HepG2 (cell line): ENCODE measurements at regions not wholly inside any gene's neighbourhood (a gene's known extent, or its start where the extent isn't known, plus 50 kb on each side); places are given as distances from the start of the nearest gene placed in this dataset.

Experiments used
- ELF1 ChIP-seq: sonication (generic); formaldehyde crosslinking; IDR thresholded peaks from 2 replicates; pipeline ENCODE4 v1.4.0; 2020; ENCODE audit warnings: missing genetic modification reagents
- HNRNPK ChIP-seq: fragments of 200-400 bp; formaldehyde crosslinking; IDR thresholded peaks from 2 replicates; pipeline ENCODE4 v1.6.1; 2018; ENCODE audit warnings: low read length, low read depth, moderate library complexity, mild to moderate bottlenecking; ENCODE audit not compliant: poor library complexity, severe bottlenecking
- PHF20 ChIP-seq: sonication (generic); formaldehyde crosslinking; IDR thresholded peaks from 2 replicates; pipeline ENCODE4 v1.5.0; 2020; ENCODE audit warnings: mild to moderate bottlenecking, missing genetic modification reagents
- RAD51 ChIP-seq: fragments of 450-650 bp; IDR thresholded peaks from 2 replicates; pipeline ENCODE4 v1.6.1; 2016; ENCODE audit warnings: borderline replicate concordance
- SIX1 ChIP-seq: sonication (generic); formaldehyde crosslinking; IDR thresholded peaks from 2 replicates; pipeline ENCODE4 v1.4.0; 2020; ENCODE audit warnings: missing genetic modification reagents, borderline replicate concordance
- YEATS2 ChIP-seq: sonication (generic); formaldehyde crosslinking; IDR thresholded peaks from 2 replicates; pipeline ENCODE4 v1.4.0; 2020; ENCODE audit warnings: missing genetic modification reagents, borderline replicate concordance
- ZBTB1 ChIP-seq: sonication (generic); formaldehyde crosslinking; IDR thresholded peaks from 2 replicates; pipeline ENCODE4 v1.4.0; 2020; ENCODE audit warnings: missing genetic modification reagents, borderline replicate concordance
- ZNF101 ChIP-seq: sonication (generic); formaldehyde crosslinking; IDR thresholded peaks from 2 replicates; pipeline ENCODE4 v1.4.0; 2020; ENCODE audit warnings: mild to moderate bottlenecking, low read depth, missing genetic modification reagents, borderline replicate concordance
- ZNF143 ChIP-seq: sonication (generic); formaldehyde crosslinking; IDR thresholded peaks from 2 replicates; pipeline ENCODE4 v1.4.0; 2020; ENCODE audit warnings: missing genetic modification reagents
- TF ChIP-seq, protein P1 (sequence below): sonication (generic); formaldehyde crosslinking; IDR thresholded peaks from 2 replicates; pipeline ENCODE4 v1.5.1; 2020; ENCODE audit warnings: mild to moderate bottlenecking, missing genetic modification reagents, borderline replicate concordance
- TF ChIP-seq, protein P2 (sequence below): sonication (generic); formaldehyde crosslinking; IDR thresholded peaks from 2 replicates; pipeline ENCODE4 v1.4.0; 2020; ENCODE audit warnings: missing genetic modification reagents
- TF ChIP-seq, protein P3 (sequence below): sonication (generic); formaldehyde crosslinking; IDR thresholded peaks from 2 replicates; pipeline ENCODE4 v1.8.0; 2022; ENCODE audit warnings: mild to moderate bottlenecking, missing genetic modification reagents
- TF ChIP-seq, protein P4 (sequence below): sonication (generic); formaldehyde crosslinking; IDR thresholded peaks from 2 replicates; pipeline ENCODE4 v1.4.0; 2020; ENCODE audit warnings: missing genetic modification reagents

DNA sequence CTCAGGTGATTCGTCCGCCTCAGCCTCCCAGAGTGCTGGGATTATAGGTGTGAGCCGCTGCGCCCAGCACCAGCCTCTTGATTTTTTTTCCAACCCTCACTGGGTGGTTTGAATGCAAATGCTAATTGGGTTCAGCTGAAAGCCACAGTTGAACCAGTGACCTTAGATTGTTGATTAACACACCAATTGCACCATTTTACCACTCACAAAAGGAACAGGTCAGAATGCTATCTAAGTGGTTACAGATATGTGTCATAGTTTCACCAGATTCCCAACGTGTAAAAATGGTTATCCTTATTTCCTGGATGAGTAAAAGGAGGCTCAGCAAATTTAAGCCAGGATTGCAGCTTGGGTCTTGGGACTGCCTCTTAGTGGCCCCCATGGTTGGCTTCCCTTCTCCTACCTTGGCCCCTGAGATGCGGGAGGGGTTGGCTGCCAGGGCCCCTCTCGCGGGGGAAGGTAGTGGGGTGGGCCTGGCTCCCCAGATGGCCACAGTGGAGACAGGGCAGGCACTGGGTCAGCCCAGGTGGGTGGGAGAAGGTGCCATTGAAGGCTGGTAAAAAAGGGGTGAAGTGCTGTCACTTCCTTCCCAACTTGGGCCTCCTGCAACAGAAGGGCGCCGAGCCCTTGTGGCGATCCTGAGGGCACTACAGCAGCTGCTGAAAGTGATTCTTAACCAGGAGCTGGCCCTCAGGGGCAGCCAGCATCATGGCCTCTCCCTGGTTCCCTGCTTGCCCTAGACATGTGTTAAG, 164.9 kb upstream of the HAAO start (continued):
- TF ChIP-seq HNRNPK (no peak), ZBTB1 (CRISPR knock-in tag) (no peak), RAD51 (no peak), SIX1 (CRISPR knock-in tag) (no peak), PHF20 (CRISPR knock-in tag) (no peak), ZNF143 (CRISPR knock-in tag) (no peak), YEATS2 (CRISPR knock-in tag) (no peak), ELF1 (CRISPR knock-in tag) (no peak), ZNF101 (CRISPR knock-in tag) (no peak)
- TF ChIP-seq, protein P1, sequence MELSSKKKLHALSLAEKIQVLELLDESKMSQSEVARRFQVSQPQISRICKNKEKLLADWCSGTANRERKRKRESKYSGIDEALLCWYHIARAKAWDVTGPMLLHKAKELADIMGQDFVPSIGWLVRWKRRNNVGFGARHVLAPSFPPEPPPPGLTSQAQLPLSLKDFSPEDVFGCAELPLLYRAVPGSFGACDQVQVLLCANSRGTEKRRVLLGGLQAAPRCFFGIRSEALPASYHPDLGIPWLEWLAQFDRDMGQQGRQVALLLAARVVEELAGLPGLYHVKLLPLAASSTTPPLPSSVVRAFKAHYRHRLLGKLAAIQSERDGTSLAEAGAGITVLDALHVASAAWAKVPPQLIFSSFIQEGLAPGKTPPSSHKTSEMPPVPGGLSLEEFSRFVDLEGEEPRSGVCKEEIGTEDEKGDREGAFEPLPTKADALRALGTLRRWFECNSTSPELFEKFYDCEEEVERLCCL = no peak
- TF ChIP-seq, protein P2, sequence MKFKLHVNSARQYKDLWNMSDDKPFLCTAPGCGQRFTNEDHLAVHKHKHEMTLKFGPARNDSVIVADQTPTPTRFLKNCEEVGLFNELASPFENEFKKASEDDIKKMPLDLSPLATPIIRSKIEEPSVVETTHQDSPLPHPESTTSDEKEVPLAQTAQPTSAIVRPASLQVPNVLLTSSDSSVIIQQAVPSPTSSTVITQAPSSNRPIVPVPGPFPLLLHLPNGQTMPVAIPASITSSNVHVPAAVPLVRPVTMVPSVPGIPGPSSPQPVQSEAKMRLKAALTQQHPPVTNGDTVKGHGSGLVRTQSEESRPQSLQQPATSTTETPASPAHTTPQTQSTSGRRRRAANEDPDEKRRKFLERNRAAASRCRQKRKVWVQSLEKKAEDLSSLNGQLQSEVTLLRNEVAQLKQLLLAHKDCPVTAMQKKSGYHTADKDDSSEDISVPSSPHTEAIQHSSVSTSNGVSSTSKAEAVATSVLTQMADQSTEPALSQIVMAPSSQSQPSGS (CRISPR knock-in tag) = no peak
- TF ChIP-seq, protein P3, sequence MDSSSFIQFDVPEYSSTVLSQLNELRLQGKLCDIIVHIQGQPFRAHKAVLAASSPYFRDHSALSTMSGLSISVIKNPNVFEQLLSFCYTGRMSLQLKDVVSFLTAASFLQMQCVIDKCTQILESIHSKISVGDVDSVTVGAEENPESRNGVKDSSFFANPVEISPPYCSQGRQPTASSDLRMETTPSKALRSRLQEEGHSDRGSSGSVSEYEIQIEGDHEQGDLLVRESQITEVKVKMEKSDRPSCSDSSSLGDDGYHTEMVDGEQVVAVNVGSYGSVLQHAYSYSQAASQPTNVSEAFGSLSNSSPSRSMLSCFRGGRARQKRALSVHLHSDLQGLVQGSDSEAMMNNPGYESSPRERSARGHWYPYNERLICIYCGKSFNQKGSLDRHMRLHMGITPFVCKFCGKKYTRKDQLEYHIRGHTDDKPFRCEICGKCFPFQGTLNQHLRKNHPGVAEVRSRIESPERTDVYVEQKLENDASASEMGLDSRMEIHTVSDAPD (CRISPR knock-in tag) = peak; percentile 81; the same call in 1 of the 2 replicates
- TF ChIP-seq, protein P4, sequence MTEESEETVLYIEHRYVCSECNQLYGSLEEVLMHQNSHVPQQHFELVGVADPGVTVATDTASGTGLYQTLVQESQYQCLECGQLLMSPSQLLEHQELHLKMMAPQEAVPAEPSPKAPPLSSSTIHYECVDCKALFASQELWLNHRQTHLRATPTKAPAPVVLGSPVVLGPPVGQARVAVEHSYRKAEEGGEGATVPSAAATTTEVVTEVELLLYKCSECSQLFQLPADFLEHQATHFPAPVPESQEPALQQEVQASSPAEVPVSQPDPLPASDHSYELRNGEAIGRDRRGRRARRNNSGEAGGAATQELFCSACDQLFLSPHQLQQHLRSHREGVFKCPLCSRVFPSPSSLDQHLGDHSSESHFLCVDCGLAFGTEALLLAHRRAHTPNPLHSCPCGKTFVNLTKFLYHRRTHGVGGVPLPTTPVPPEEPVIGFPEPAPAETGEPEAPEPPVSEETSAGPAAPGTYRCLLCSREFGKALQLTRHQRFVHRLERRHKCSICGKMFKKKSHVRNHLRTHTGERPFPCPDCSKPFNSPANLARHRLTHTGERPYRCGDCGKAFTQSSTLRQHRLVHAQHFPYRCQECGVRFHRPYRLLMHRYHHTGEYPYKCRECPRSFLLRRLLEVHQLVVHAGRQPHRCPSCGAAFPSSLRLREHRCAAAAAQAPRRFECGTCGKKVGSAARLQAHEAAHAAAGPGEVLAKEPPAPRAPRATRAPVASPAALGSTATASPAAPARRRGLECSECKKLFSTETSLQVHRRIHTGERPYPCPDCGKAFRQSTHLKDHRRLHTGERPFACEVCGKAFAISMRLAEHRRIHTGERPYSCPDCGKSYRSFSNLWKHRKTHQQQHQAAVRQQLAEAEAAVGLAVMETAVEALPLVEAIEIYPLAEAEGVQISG (CRISPR knock-in tag) = no peak
